ENCODE measurements at regions not wholly inside any gene's neighbourhood (a gene's known extent, or its start where the extent isn't known, plus 50 kb on each side); places are given as distances from the start of the nearest gene placed in this dataset.

DNA sequence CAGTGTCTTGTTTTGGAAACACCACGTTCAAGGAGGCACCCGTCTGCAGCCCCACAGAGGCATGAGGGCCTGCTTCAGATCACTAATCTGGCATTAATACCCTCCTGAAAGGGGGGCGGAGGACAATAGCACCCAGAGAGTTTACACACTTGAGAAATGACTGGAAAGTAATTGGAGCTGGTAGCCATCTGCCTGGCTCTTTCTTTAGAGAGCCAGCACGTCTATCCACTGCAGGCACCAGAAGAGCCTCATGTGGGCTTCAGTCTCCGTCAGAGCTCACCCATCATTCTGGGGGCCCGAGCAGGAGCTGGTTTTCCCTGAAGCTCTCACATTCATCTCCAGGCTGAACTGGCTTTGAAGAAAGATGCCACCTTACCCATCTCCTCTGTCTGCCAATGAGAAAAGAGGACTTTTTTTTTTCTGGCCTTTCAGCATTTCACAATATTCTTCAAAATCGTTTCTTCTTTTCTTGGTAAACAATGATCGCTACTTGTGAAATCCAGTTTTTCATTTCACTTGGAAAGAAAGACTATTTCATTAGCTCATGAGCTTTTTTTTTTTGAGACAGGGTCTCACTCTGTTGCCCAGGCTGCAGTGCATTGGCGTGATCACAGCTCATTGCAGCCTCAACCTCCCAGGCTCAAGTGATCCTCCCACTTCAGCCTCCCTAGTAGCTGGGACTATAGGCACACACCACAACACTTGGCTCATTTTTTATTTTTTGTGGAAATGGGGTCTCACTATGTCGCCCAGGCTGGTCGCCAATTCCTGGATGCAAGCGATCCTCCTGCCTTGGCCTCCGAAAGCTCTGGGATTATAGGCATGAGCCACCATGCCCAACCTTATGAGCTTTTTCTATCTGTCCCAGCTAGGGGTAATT lies 124.7 kb upstream of the ZNF217 start:
- Histone ChIP-seq H3K27ac (ENCODE audit: insufficient read depth, low read length) (no peak overlapping the region), H3K27me3 (ENCODE audit: control insufficient read depth, insufficient read depth, low read length) (no peaks in the 10 kb centered on the region), H2BK5ac (ENCODE audit: low read depth, low read length, poor library complexity, severe bottlenecking) (no peak overlapping the region), H3K9me1 (ENCODE audit: insufficient read depth, low read length) (0 out of 2 replicates have a peak, but pooled peaks cover 2% of the 10 kb centered on the region), H3K18ac (ENCODE audit: low read depth, low read length) (no peak overlapping the region), H2BK20ac (ENCODE audit: low read depth, low read length) (no peak overlapping the region), H2AK9ac (replicated peaks; ENCODE audit: low read depth, low read length, poor library complexity) (no peak overlapping the region), H2BK120ac (ENCODE audit: low read depth, low read length) (no peak overlapping the region), H3K23ac (ENCODE audit: low read depth, low read length) (no peak overlapping the region), H3K79me1 (ENCODE audit: low read depth in 1 of 2, low read length in 2 of 2) (no peaks in the 10 kb centered on the region), H4K8ac (ENCODE audit: low read depth in 2 of 2, low read length in 2 of 2) (no peak overlapping the region), H3K4me2 (ENCODE audit: low read depth, low read length) (no peak overlapping the region), H4K91ac (ENCODE audit: insufficient read depth, low read depth, low read length) (no peak overlapping the region), H3K36me3 (ENCODE audit: control insufficient read depth, insufficient read depth, low read length) (no peaks in the 10 kb centered on the region), H2AK5ac (ENCODE audit: low read depth, low read length) (no peak overlapping the region), H3K4me1 (ENCODE audit: control insufficient read depth, insufficient read depth, low read length) (no peaks in the 10 kb centered on the region; the same call in 1 of the 2 replicates), H4K20me1 (ENCODE audit: insufficient read depth, low read length) (no peaks in the 10 kb centered on the region), H3K4ac (ENCODE audit: low read depth, low read length) (no peak overlapping the region), H3K14ac (replicated peaks; ENCODE audit: low read depth, low read length) (no peak overlapping the region), H3K9me3 (ENCODE audit: control insufficient read depth, insufficient read depth, low read length) (no peaks in the 10 kb centered on the region), H2AFZ (replicated peaks; ENCODE audit: low read length, poor library complexity) (peak overlapping the region; percentile 9), H4K5ac (ENCODE audit: low read depth, low read length) (no peak overlapping the region), H3K9ac (ENCODE audit: low read depth, low read length) (no peak overlapping the region), H3K4me3 (ENCODE audit: insufficient read depth, low read depth, low read length) (no peak overlapping the region), H3K56ac (ENCODE audit: extremely low read depth, insufficient read depth, low read length) (no peak overlapping the region), H2BK15ac (ENCODE audit: low read depth, low read length) (no peak overlapping the region; the same call in 2 of the 3 replicates)
- TF ChIP-seq, protein P1, sequence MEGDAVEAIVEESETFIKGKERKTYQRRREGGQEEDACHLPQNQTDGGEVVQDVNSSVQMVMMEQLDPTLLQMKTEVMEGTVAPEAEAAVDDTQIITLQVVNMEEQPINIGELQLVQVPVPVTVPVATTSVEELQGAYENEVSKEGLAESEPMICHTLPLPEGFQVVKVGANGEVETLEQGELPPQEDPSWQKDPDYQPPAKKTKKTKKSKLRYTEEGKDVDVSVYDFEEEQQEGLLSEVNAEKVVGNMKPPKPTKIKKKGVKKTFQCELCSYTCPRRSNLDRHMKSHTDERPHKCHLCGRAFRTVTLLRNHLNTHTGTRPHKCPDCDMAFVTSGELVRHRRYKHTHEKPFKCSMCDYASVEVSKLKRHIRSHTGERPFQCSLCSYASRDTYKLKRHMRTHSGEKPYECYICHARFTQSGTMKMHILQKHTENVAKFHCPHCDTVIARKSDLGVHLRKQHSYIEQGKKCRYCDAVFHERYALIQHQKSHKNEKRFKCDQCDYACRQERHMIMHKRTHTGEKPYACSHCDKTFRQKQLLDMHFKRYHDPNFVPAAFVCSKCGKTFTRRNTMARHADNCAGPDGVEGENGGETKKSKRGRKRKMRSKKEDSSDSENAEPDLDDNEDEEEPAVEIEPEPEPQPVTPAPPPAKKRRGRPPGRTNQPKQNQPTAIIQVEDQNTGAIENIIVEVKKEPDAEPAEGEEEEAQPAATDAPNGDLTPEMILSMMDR (conservative IDR thresholded peaks at IDR 0.05; ENCODE audit: low read depth, low read length) = no peak
- no peak for TF ChIP-seq NFE2L2 (IDR thresholded peaks at IDR 0.05; ENCODE audit: low read depth, low read length)
- DNase-seq = no peak
- POLR2A ChIA-PET (ENCODE audit: unreplicated experiment) = no interaction called here
- CTCF ChIA-PET = interaction anchor here (0.7 kb wide), 1 partner anchor 1213 kb away, joined by 3 read pairs; no protein-coding TSS in a partner anchor
- in situ Hi-C loops (cut with MboI; ENCODE audit: low sequenced_read_pairs) = no loop called here
- 73% methylated on average over 2 of the region's 13 CpGs; no CpG with 5 or more reads in 1 of the 2 experiments for WGBS, 2 experiments (ENCODE audit: extremely low coverage in 2 of 2, insufficient read length in 1 of 2)
- BruUV-seq (replicated peaks) = no TSS peak
- dilution Hi-C loops (cut with HindIII; ENCODE audit: low sequenced_read_pairs, unreplicated experiment) = no loop called here
- intact Hi-C loops (cut with micrococcal nuclease) = no loop called here
- ATAC-seq (ENCODE audit: low read depth) = no peak

Measured in IMR-90 (cell line).